ENCODE measurements at regions not wholly inside any gene's neighbourhood (a gene's known extent, or its start where the extent isn't known, plus 50 kb on each side); places are given as distances from the start of the nearest gene placed in this dataset.

DNA sequence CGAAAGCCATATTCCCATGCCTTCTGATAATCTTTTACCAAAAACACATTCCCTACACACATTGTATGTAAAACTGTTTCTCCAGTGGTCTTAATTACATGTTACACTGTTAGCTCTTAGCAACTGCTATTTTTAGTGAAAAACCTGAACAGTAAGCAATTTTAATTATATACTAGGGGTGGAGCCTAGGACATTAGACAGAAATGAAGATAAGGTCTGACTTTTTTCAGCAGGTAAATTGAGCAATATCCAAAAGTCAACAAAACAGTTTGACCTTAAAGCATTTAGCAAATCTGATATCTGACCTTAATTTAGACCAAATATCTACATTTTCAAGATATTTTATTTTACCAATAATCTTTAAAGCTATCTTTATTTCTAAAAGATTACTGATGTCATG is 60.2 kb downstream of the PDE6H start:
- DNase-seq = no peak

GRCh38 chr12:15033641-15034040 is 60.8 kb downstream of the PDE6H start:
- no peak for DNase-seq

- no peak for DNase-seq
Observed at GRCh38 chr12:15035185-15035584, 62.3 kb downstream of the PDE6H start.

GRCh38 chr12:15037091-15037687 is 64.3 kb downstream of the PDE6H start:
- DNase-seq = no peak

GRCh38 chr12:15038137-15038536 is 65.3 kb downstream of the PDE6H start:
- no peak for DNase-seq

DNA sequence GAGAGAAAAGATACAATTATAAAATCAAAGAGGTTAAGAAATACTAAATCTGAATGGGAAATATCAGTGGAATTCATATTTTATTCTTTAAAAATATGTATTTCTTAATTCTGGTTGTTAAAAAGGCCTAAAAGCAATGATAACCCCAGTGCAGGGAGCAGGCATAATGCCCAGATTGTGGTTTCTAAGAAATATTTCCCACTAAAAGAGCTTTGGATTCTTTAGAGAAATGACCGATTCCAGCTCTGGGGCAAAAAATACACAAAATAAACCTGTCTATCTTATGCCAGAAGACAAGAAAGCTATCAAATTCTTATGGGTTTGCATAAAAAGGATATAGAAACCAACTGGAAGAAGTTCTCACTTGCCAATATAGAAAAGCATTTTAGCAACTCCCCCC is 71.6 kb downstream of the PDE6H start:
- peak; percentile 24 for DNase-seq

DNA sequence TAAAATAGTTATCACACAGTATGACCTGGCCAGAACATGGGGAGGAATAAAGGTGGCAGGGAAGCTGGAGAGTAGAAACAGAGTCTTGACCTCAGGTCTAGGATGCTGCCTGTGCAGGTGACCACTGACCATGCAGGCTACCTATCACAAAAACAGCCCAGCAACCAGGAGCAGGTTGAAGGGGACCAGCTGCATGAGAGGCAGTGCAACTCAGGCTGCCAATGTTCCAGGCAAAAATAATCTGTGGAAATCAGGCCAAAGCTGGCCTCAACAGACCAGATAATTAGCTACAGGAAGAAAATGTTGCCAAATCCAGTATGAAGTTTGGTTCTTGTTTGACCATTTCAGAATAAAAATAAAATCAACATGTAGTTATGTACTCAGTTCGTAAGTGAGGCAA is 72.6 kb downstream of the PDE6H start:
- no peak for DNase-seq

- DNase-seq = no peak
Observed at GRCh38 chr12:15047611-15048010, 74.8 kb downstream of the PDE6H start.

GRCh38 chr12:15049461-15050153 is 76.8 kb downstream of the PDE6H start:
- DNase-seq = no peak

- DNase-seq = peak; percentile 12
Observed at GRCh38 chr12:15050659-15051058, 77.8 kb downstream of the PDE6H start.

DNA sequence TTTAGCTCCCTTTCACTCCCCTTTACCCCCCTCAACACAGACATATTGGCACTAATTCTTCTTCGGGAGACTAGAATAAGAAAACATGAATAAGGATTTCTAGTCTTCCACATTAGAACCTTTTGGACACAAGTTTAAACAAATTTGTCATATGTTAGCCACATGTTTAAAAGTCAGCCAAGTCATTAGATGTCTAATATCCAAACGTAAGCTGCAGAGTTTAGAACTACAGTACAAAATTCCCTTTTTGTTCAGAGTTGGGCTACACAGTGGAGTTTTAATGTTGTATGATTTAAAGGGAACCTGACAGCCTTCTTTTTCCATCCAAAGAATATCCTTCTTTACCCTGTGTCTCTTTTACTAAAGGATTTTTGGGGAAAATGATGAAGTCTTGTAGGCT is 79.8 kb downstream of the PDE6H start:
- DNase-seq = no peak

DNA sequence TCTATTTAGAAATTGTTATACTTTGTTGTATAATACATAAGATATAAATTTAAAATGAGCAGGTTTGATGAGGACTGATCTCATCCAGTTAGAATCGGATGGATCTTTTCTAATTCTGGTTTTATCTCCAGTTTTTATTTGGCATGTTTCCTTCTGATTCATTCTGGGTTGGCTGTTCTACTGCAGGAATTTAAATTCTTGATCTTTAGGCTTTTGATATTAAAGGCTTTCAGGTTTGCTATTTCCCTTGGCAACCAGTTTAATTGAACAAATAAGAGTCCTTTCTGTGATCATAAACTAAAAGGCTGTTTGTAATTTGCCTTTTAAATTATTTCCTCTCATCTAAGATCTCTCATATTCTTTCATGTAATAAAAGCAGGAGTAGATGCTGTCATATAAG is 83.4 kb downstream of the PDE6H start:
- no peak for DNase-seq

Data from renal pelvis (tissue), 1 donor.